ENCODE measurements at regions not wholly inside any gene's neighbourhood (a gene's known extent, or its start where the extent isn't known, plus 50 kb on each side); places are given as distances from the start of the nearest gene placed in this dataset.

GRCh38 chr1:13911697-13912619 is 212.0 kb downstream of the PRDM2 start:
- DNase-seq (ENCODE audit: low spot score in 2 of 2): no peak
- 81% methylated on average over 8 of the region's 8 CpGs for WGBS

GRCh38 chr1:13913396-13913795 is 213.4 kb downstream of the PRDM2 start:
- no peaks in the 10 kb centered on the region for H3K9me3 ChIP-seq
- H3K36me3 ChIP-seq: no peaks in the 10 kb centered on the region
- no peak overlapping the region for H3K27ac ChIP-seq
- H3K4me1 ChIP-seq: no peaks in the 10 kb centered on the region
- no peaks in the 10 kb centered on the region for H3K27me3 ChIP-seq
- TF ChIP-seq POLR2A (IDR thresholded peaks at IDR 0.05) (no peak), EP300 (IDR thresholded peaks at IDR 0.05) (no peak), POLR2AphosphoS5 (IDR thresholded peaks at IDR 0.05) (no peak), CTCF (IDR thresholded peaks at IDR 0.05) (no peak)
- DNase-seq (ENCODE audit: low spot score in 2 of 2): no peak
- 92% methylated on average over 1 of the region's 1 CpG for WGBS
- H3K4me3 ChIP-seq: no peak overlapping the region

More at GRCh38 chr1:13911697-13912619, 212.0 kb downstream of the PRDM2 start:
- TF ChIP-seq CTCF (IDR thresholded peaks at IDR 0.05) (no peak), EP300 (IDR thresholded peaks at IDR 0.05) (no peak), POLR2A (IDR thresholded peaks at IDR 0.05) (no peak), POLR2AphosphoS5 (IDR thresholded peaks at IDR 0.05) (no peak)
- no peak overlapping the region for H3K4me3 ChIP-seq
- no peak overlapping the region for H3K27ac ChIP-seq
- no peaks in the 10 kb centered on the region for H3K36me3 ChIP-seq
- H3K27me3 ChIP-seq: no peaks in the 10 kb centered on the region
- no peaks in the 10 kb centered on the region for H3K4me1 ChIP-seq
- H3K9me3 ChIP-seq: no peaks in the 10 kb centered on the region

- WGBS: 73% methylated on average over 3 of the region's 3 CpGs
- no peaks in the 10 kb centered on the region for H3K27me3 ChIP-seq
- no peaks in the 10 kb centered on the region for H3K4me1 ChIP-seq
- no peak overlapping the region for H3K4me3 ChIP-seq
- H3K27ac ChIP-seq: no peak overlapping the region
- no peaks in the 10 kb centered on the region for H3K9me3 ChIP-seq
- TF ChIP-seq POLR2A (IDR thresholded peaks at IDR 0.05): no peak
- no peak for TF ChIP-seq POLR2AphosphoS5 (IDR thresholded peaks at IDR 0.05)
- TF ChIP-seq EP300 (IDR thresholded peaks at IDR 0.05): no peak
- no peak for TF ChIP-seq CTCF (IDR thresholded peaks at IDR 0.05)
- no peak for DNase-seq (ENCODE audit: low spot score in 2 of 2)
- H3K36me3 ChIP-seq: no peaks in the 10 kb centered on the region
These were observed 216.5 kb downstream of the PRDM2 start for GRCh38 chr1:13916530-13916929.

- TF ChIP-seq EP300 (IDR thresholded peaks at IDR 0.05) (no peak), CTCF (IDR thresholded peaks at IDR 0.05) (no peak), POLR2A (IDR thresholded peaks at IDR 0.05) (no peak), POLR2AphosphoS5 (IDR thresholded peaks at IDR 0.05) (no peak)
- Histone ChIP-seq H3K36me3 (no peaks in the 10 kb centered on the region), H3K4me1 (no peaks in the 10 kb centered on the region), H3K4me3 (no peak overlapping the region), H3K9me3 (no peaks in the 10 kb centered on the region), H3K27me3 (no peaks in the 10 kb centered on the region), H3K27ac (no peak overlapping the region)
- 90% methylated on average over 2 of the region's 2 CpGs for WGBS
- DNase-seq (ENCODE audit: low spot score in 2 of 2): no peak
These were observed 217.6 kb downstream of the PRDM2 start for GRCh38 chr1:13917607-13918006.

- no peak for DNase-seq (ENCODE audit: low spot score in 2 of 2)
- Histone ChIP-seq H3K9me3 (no peaks in the 10 kb centered on the region), H3K27me3 (no peaks in the 10 kb centered on the region), H3K4me1 (no peaks in the 10 kb centered on the region), H3K4me3 (no peak overlapping the region), H3K36me3 (no peaks in the 10 kb centered on the region), H3K27ac (no peak overlapping the region)
- no peak for TF ChIP-seq CTCF (IDR thresholded peaks at IDR 0.05)
- TF ChIP-seq POLR2A (IDR thresholded peaks at IDR 0.05): no peak
- no peak for TF ChIP-seq EP300 (IDR thresholded peaks at IDR 0.05)
- TF ChIP-seq POLR2AphosphoS5 (IDR thresholded peaks at IDR 0.05): no peak
- 91% methylated on average over 1 of the region's 1 CpG for WGBS
These were observed 218.9 kb downstream of the PRDM2 start for GRCh38 chr1:13918862-13919261.
